Right atrium auricular region (tissue), 2 donors: ENCODE measurements at regions not wholly inside any gene's neighbourhood (a gene's known extent, or its start where the extent isn't known, plus 50 kb on each side); places are given as distances from the start of the nearest gene placed in this dataset.

ENCODE experiments used
- DNase-seq: peaks from one replicate; pipeline ENCODE4 v3.0.0-alpha.2; 2019; ENCODE audit warnings: low spot score
- H3K27ac ChIP-seq, 2 donors: fragments of 200-600 bp; sonication (generic); 1 replicate in 1 of 2; 2 replicates in 1 of 2; pipeline ENCODE4 v1.5.1; 2016 to 2019
- H3K27me3 ChIP-seq, 2 donors: fragments of 200-600 bp; sonication (generic); one replicate each; pipeline versions ENCODE4 v1.5.1 to v1.6.0; 2017 to 2019
- H3K36me3 ChIP-seq: fragments of 200-600 bp; sonication (generic); one replicate; pipeline ENCODE4 v1.5.1; 2016
- H3K4me1 ChIP-seq, 2 donors: fragments of 200-600 bp; sonication (generic); one replicate each; pipeline versions ENCODE4 v1.5.1 to v1.6.0; 2017 to 2019
- H3K4me3 ChIP-seq, 2 donors: fragments of 200-600 bp; sonication (generic); 1 replicate in 1 of 2; 2 replicates in 1 of 2; pipeline ENCODE4 v1.5.1; 2017 to 2019; ENCODE audit warnings: mild to moderate bottlenecking in 1 of 2, moderate library complexity in 1 of 2
- H3K9me3 ChIP-seq, 2 donors: fragments of 200-600 bp; sonication (generic); one replicate each; pipeline ENCODE4 v1.5.1; 2019
- TF ChIP-seq, protein P1 (sequence below), 2 donors: fragments of 200-600 bp; sonication (generic); IDR thresholded peaks; one replicate each; pipeline ENCODE4 v1.5.1; 2019; ENCODE audit warnings: antibody characterized with exemption in 2 of 2

GRCh38 chr5:82522897-82523296, 244.7 kb upstream of the RPS23 start:
- H3K36me3 ChIP-seq: no peaks in the 10 kb centered on the region
- H3K9me3 ChIP-seq: no peaks in the 10 kb centered on the region
- no peak overlapping the region for H3K27ac ChIP-seq
- H3K27me3 ChIP-seq: no peaks in the 10 kb centered on the region
- DNase-seq: no peak
- no peak overlapping the region for H3K4me3 ChIP-seq
- TF ChIP-seq, protein P1, sequence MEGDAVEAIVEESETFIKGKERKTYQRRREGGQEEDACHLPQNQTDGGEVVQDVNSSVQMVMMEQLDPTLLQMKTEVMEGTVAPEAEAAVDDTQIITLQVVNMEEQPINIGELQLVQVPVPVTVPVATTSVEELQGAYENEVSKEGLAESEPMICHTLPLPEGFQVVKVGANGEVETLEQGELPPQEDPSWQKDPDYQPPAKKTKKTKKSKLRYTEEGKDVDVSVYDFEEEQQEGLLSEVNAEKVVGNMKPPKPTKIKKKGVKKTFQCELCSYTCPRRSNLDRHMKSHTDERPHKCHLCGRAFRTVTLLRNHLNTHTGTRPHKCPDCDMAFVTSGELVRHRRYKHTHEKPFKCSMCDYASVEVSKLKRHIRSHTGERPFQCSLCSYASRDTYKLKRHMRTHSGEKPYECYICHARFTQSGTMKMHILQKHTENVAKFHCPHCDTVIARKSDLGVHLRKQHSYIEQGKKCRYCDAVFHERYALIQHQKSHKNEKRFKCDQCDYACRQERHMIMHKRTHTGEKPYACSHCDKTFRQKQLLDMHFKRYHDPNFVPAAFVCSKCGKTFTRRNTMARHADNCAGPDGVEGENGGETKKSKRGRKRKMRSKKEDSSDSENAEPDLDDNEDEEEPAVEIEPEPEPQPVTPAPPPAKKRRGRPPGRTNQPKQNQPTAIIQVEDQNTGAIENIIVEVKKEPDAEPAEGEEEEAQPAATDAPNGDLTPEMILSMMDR (IDR thresholded peaks at IDR 0.05): no peak
- no peaks in the 10 kb centered on the region for H3K4me1 ChIP-seq

GRCh38 chr5:82521431-82522051, 243.4 kb upstream of the RPS23 start:
- H3K9me3 ChIP-seq: no peaks in the 10 kb centered on the region
- H3K4me3 ChIP-seq: no peak overlapping the region
- DNase-seq: no peak
- H3K27ac ChIP-seq: no peak overlapping the region
- no peaks in the 10 kb centered on the region for H3K4me1 ChIP-seq
- no peaks in the 10 kb centered on the region for H3K36me3 ChIP-seq
- TF ChIP-seq, protein P1 (IDR thresholded peaks at IDR 0.05): no peak
- no peaks in the 10 kb centered on the region for H3K27me3 ChIP-seq

- Histone ChIP-seq H3K4me1 (no peaks in the 10 kb centered on the region), H3K4me3 (no peak overlapping the region), H3K27ac (no peak overlapping the region), H3K27me3 (no peaks in the 10 kb centered on the region), H3K9me3 (no peaks in the 10 kb centered on the region), H3K36me3 (no peaks in the 10 kb centered on the region)
- DNase-seq: no peak
- TF ChIP-seq, protein P1 (IDR thresholded peaks at IDR 0.05): no peak
Measured at GRCh38 chr5:82519558-82519957, 241.4 kb upstream of the RPS23 start.

DNA sequence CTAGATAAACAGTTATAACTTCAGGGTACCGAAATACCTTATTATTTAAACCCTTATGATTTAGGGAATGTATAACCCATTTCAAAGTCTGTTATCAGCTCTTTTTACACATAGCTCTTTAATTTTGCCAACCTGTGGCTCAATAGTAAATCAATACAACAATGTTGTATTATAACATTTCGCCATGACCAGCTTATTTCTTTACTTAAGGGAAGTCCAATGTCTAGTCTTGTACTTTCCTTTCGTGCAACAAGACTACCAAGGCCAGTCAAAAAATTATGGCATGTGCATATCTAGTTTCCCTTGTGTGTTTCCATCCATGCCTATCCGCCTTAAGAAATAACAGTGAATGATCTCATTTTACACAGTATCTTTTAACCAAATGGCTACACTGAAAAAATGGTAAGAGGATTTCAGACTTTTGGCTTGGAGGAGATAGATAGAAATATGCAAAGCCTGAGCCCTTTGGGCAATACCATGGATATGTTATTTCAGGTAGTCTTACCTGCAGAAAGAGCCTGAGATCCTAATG, 239.5 kb upstream of the RPS23 start:
- no peaks in the 10 kb centered on the region for H3K36me3 ChIP-seq
- H3K27me3 ChIP-seq: no peaks in the 10 kb centered on the region
- no peak overlapping the region for H3K27ac ChIP-seq
- H3K4me1 ChIP-seq: no peaks in the 10 kb centered on the region
- TF ChIP-seq, protein P1 (IDR thresholded peaks at IDR 0.05): no peak
- no peak overlapping the region for H3K4me3 ChIP-seq
- H3K9me3 ChIP-seq: no peaks in the 10 kb centered on the region
- no peak for DNase-seq

DNA sequence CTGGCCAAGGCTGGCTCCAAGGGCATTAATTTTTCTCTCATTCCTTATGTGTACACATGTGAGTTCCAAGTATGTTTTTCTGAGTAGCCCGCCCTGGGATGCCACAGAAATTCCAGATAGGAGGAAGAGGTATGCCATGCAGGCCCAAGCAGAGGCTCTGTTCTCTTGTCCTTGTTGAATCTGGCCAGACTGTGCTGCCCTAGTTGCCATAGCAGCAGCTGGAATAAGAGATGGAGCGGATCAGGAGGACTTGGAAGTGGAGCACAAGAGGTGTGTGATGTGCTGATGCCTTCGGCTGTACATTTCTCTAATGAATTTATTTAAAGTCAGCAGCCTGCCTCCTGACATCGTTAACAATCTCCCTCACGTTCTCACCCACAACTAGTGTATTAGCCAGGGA, 235.6 kb upstream of the RPS23 start:
- H3K36me3 ChIP-seq: no peaks in the 10 kb centered on the region
- no peaks in the 10 kb centered on the region for H3K9me3 ChIP-seq
- no peak overlapping the region for H3K27ac ChIP-seq
- DNase-seq: no peak
- no peak overlapping the region for H3K4me3 ChIP-seq
- TF ChIP-seq, protein P1 (IDR thresholded peaks at IDR 0.05): no peak
- H3K27me3 ChIP-seq: no peaks in the 10 kb centered on the region
- no peaks in the 10 kb centered on the region for H3K4me1 ChIP-seq

- Histone ChIP-seq H3K27ac (no peak overlapping the region), H3K36me3 (no peaks in the 10 kb centered on the region), H3K9me3 (no peaks in the 10 kb centered on the region), H3K4me1 (no peaks in the 10 kb centered on the region), H3K4me3 (no peak overlapping the region), H3K27me3 (no peaks in the 10 kb centered on the region)
- no peak for DNase-seq
- TF ChIP-seq, protein P1 (IDR thresholded peaks at IDR 0.05): no peak
Measured at GRCh38 chr5:82512025-82512424, 233.9 kb upstream of the RPS23 start.
